Endothelial cell of umbilical vein (primary cell): ENCODE measurements at regions not wholly inside any gene's neighbourhood (a gene's known extent, or its start where the extent isn't known, plus 50 kb on each side); places are given as distances from the start of the nearest gene placed in this dataset.

Source experiments
- BruUV-seq: library from RNA; stranded (reverse); fragments of 400-500 nt; replicated peaks from 2 replicates; lab custom pipeline; 2021; lab: Mats Ljungman, UMichigan
- CTCF ChIA-PET: fragments of 300-600, 350-600 bp; sonication (Branson Sonifier 250); formaldehyde crosslinking; loops from one replicate; lab custom pipeline; 2021; ENCODE audit warnings: antibody characterized with exemption, inconsistent platforms; lab: Charles Lee
- POLR2A ChIA-PET: fragments of 300-600, 350-600 bp; sonication (Branson Sonifier 250); formaldehyde crosslinking; loops from one replicate; lab custom pipeline; 2021; ENCODE audit warnings: antibody characterized with exemption, inconsistent platforms; lab: Charles Lee
- DNase-seq: peaks from one replicate; pipeline ENCODE4 v3.0.0-alpha.2; 2011; ENCODE audit warnings: low read depth, low spot score
- FAIRE-seq: peaks from 2 replicates; lab custom pipeline; 2011; peaks lifted over from hg19 to GRCh38; lab: Jason Lieb, UNC
- H2AFZ ChIP-seq: 2 replicates; pipeline ENCODE4 v1.6.0; 2012; ENCODE audit warnings: low read depth, low read length, control low read depth, inconsistent platforms
- H3K27ac ChIP-seq: 2 replicates; pipeline ENCODE4 v1.5.1; 2011; ENCODE audit warnings: low read depth, mild to moderate bottlenecking, control low read depth, low read length, moderate library complexity; ENCODE audit not compliant: insufficient read depth
- H3K27me3 ChIP-seq, 2 experiments: 2 replicates each; pipeline versions ENCODE4 v1.6.0 to v1.6.1; 2011; ENCODE audit warnings: low read length in 2 of 2, mixed read lengths in 1 of 2; ENCODE audit not compliant: control insufficient read depth in 2 of 2, insufficient read depth in 2 of 2
- H3K36me3 ChIP-seq, 2 experiments: 2 replicates in 1 of 2; 3 replicates in 1 of 2; pipeline ENCODE4 v1.5.1; 2011; ENCODE audit warnings: low read length in 2 of 2, mild to moderate bottlenecking in 1 of 2, moderate library complexity in 1 of 2; ENCODE audit not compliant: control insufficient read depth in 2 of 2, insufficient read depth in 2 of 2; ENCODE audit errors: extremely low read depth in 1 of 2
- H3K4me1 ChIP-seq: 3 replicates; pipeline ENCODE4 v1.5.1; 2011; ENCODE audit warnings: mild to moderate bottlenecking, low read length; ENCODE audit not compliant: control insufficient read depth, insufficient read depth; ENCODE audit errors: extremely low read depth
- H3K4me2 ChIP-seq: 2 replicates; pipeline ENCODE4 v1.6.1; 2011; ENCODE audit warnings: low read length, control low read depth, mixed read lengths; ENCODE audit not compliant: insufficient read depth
- H3K4me3 ChIP-seq, 3 experiments: fragments of 200-600 bp in 1 of 3; sonication (generic), shearing (Covaris generic) in 1 of 3; replicated peaks in 1 of 3; 2 replicates each; pipeline ENCODE4 v1.5.1; 2011 to 2016; ENCODE audit warnings: control low read depth in 3 of 3, low read length in 3 of 3, mild to moderate bottlenecking in 2 of 3, inconsistent platforms in 1 of 3, low read depth in 1 of 3, moderate library complexity in 1 of 3; ENCODE audit not compliant: insufficient read depth in 1 of 3
- H3K79me2 ChIP-seq: 2 replicates; pipeline ENCODE4 v1.6.0; 2012; ENCODE audit warnings: low read length, inconsistent platforms; ENCODE audit not compliant: control insufficient read depth, insufficient read depth
- H3K9ac ChIP-seq: replicated peaks from 2 replicates; pipeline ENCODE3; 2011; ENCODE audit warnings: low read length, control low read depth; ENCODE audit not compliant: insufficient read depth; ENCODE audit errors: extremely low read depth
- H3K9me1 ChIP-seq: replicated peaks from 3 replicates; pipeline ENCODE4 v1.6.0; 2011; ENCODE audit warnings: mild to moderate bottlenecking, low read length; ENCODE audit not compliant: control insufficient read depth, insufficient read depth; ENCODE audit errors: extremely low read depth
- H3K9me3 ChIP-seq: replicated peaks from 2 replicates; pipeline ENCODE4 v1.5.1; 2012; ENCODE audit warnings: low read length, inconsistent platforms; ENCODE audit not compliant: control insufficient read depth, insufficient read depth
- H4K20me1 ChIP-seq: replicated peaks from 2 replicates; pipeline ENCODE3; 2011; ENCODE audit warnings: mild to moderate bottlenecking, low read length; ENCODE audit not compliant: control insufficient read depth, insufficient read depth; ENCODE audit errors: extremely low read depth
- EZH2 ChIP-seq: IDR thresholded peaks from 2 replicates; pipeline ENCODE4 v1.6.1; 2012; ENCODE audit warnings: borderline replicate concordance, low read depth, mild to moderate bottlenecking, moderate library complexity, low read length, inconsistent platforms; ENCODE audit not compliant: severe bottlenecking
- FOS ChIP-seq: IDR thresholded peaks from 2 replicates; pipeline ENCODE4 v1.6.1; 2011; ENCODE audit warnings: mild to moderate bottlenecking, low read length, moderate library complexity, borderline replicate concordance; ENCODE audit not compliant: insufficient read depth
- GATA2 ChIP-seq: IDR thresholded peaks from 2 replicates; pipeline ENCODE4 v1.7.0; 2011; ENCODE audit warnings: low read depth, mild to moderate bottlenecking, moderate library complexity, mixed read lengths, low read length; ENCODE audit not compliant: insufficient read length, insufficient read depth
- JUN ChIP-seq: IDR thresholded peaks from 2 replicates; pipeline ENCODE4 v1.6.1; 2011; ENCODE audit warnings: borderline replicate concordance, low read depth; ENCODE audit not compliant: insufficient read length, insufficient read depth
- MYC ChIP-seq: IDR thresholded peaks from one replicate; pipeline ENCODE4 v1.6.1; 2011; ENCODE audit warnings: mild to moderate bottlenecking, low read depth, low read length
- POLR2A ChIP-seq: IDR thresholded peaks from 2 replicates; pipeline ENCODE4 v1.6.1; 2012; ENCODE audit warnings: low read depth, mild to moderate bottlenecking, control low read depth, low read length
- POLR2AphosphoS5 ChIP-seq: IDR thresholded peaks from 2 replicates; pipeline ENCODE4 v1.6.1; 2012; ENCODE audit warnings: low read depth, mild to moderate bottlenecking, control low read depth, low read length, moderate library complexity; ENCODE audit not compliant: insufficient read depth
- dilution Hi-C: fragments of 300-500 bp; cut with MboI; formaldehyde crosslinking; loops from one replicate; pipeline ENCODE4 v1.15.0; 2019; ENCODE audit warnings: low sequenced_read_pairs; ENCODE audit not compliant: extremely low pct_ligation_motif_present
- intact Hi-C: fragments of 100-400 bp; cut with micrococcal nuclease; formaldehyde crosslinking; loops from one replicate; pipeline ENCODE4 v1.10.0; 2022
- TF ChIP-seq, protein P1 (sequence below), 2 donors: IDR thresholded peaks; 1 replicate in 1 of 2; 2 replicates in 1 of 2; pipeline ENCODE4 v1.5.1; 2011; ENCODE audit warnings: low read length in 2 of 2, mild to moderate bottlenecking in 2 of 2, moderate library complexity in 2 of 2, control low read depth in 1 of 2, inconsistent platforms in 1 of 2, low read depth in 1 of 2; ENCODE audit not compliant: insufficient read depth in 1 of 2; ENCODE audit errors: extremely low read depth in 1 of 2
- TF ChIP-seq, protein P2 (sequence below): IDR thresholded peaks from 2 replicates; pipeline ENCODE4 v1.6.1; 2011; ENCODE audit not compliant: insufficient read depth, insufficient read length

DNA sequence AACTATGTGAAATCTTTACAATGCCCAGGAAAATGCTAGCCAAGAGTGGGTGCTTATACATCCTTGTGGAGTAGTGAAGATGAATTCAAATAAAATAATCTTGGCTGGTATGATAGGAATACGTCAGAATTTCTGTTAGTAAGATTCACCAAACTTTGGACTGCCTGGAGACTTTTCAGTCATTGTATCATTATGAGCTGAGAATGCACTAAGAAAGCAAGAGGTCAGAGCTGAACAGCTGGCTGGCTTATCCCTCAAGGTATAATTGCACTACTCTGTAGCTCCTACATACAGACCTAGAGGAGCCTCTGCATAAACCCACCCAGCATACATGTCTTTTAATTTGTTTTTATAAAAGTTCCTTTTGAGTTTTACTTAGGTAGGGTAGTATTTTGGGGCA, 568.5 kb upstream of the RIOK2 start:
- no peaks in the 10 kb centered on the region for H3K9me1 ChIP-seq
- H3K27me3 ChIP-seq: no peaks in the 10 kb centered on the region
- no peak overlapping the region for H2AFZ ChIP-seq
- no peak overlapping the region for H3K9ac ChIP-seq
- H3K79me2 ChIP-seq: no peaks in the 10 kb centered on the region
- no peaks in the 10 kb centered on the region for H3K9me3 ChIP-seq
- dilution Hi-C loops: no loop called here
- no peak overlapping the region for H3K4me2 ChIP-seq
- TF ChIP-seq EZH2: no peak
- no peak for TF ChIP-seq POLR2AphosphoS5
- no peak for TF ChIP-seq MYC
- no peak for TF ChIP-seq GATA2
- no peak for TF ChIP-seq FOS
- TF ChIP-seq, protein P1, sequence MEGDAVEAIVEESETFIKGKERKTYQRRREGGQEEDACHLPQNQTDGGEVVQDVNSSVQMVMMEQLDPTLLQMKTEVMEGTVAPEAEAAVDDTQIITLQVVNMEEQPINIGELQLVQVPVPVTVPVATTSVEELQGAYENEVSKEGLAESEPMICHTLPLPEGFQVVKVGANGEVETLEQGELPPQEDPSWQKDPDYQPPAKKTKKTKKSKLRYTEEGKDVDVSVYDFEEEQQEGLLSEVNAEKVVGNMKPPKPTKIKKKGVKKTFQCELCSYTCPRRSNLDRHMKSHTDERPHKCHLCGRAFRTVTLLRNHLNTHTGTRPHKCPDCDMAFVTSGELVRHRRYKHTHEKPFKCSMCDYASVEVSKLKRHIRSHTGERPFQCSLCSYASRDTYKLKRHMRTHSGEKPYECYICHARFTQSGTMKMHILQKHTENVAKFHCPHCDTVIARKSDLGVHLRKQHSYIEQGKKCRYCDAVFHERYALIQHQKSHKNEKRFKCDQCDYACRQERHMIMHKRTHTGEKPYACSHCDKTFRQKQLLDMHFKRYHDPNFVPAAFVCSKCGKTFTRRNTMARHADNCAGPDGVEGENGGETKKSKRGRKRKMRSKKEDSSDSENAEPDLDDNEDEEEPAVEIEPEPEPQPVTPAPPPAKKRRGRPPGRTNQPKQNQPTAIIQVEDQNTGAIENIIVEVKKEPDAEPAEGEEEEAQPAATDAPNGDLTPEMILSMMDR (IDR thresholded peaks at IDR 0.05; ENCODE audit: extremely low read depth in 1 of 2, insufficient read depth in 1 of 2, low read depth in 1 of 2, low read length in 2 of 2): no peak
- TF ChIP-seq POLR2A: no peak
- no peak for TF ChIP-seq JUN
- TF ChIP-seq, protein P2, sequence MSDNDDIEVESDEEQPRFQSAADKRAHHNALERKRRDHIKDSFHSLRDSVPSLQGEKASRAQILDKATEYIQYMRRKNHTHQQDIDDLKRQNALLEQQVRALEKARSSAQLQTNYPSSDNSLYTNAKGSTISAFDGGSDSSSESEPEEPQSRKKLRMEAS: no peak
- BruUV-seq: no TSS peak
- no peak overlapping the region for H3K4me3 ChIP-seq
- CTCF ChIA-PET: interaction anchor here (1.3 kb wide), 2 partner anchors 24 to 217 kb away, joined by 3 read pairs; no protein-coding TSS in a partner anchor
- no peaks in the 10 kb centered on the region for H4K20me1 ChIP-seq
- no peak for DNase-seq
- no peaks in the 10 kb centered on the region for H3K4me1 ChIP-seq
- no peaks in the 10 kb centered on the region for H3K36me3 ChIP-seq
- H3K27ac ChIP-seq: no peak overlapping the region
- no peak for FAIRE-seq
- intact Hi-C loops: no loop called here
- POLR2A ChIA-PET: no interaction called here
